Suprapubic skin (tissue), 4 donors: ENCODE measurements at regions not wholly inside any gene's neighbourhood (a gene's known extent, or its start where the extent isn't known, plus 50 kb on each side); places are given as distances from the start of the nearest gene placed in this dataset.

Experiments
- EP300 ChIP-seq: sonication (generic); formaldehyde crosslinking; IDR thresholded peaks from one replicate; pipeline ENCODE4 v1.6.1; 2017; ENCODE audit warnings: antibody characterized with exemption
- POLR2A ChIP-seq, 2 donors: fragments of 450-650 bp; IDR thresholded peaks; one replicate each; pipeline ENCODE4 v1.6.1; 2017; ENCODE audit warnings: antibody characterized with exemption in 2 of 2, mild to moderate bottlenecking in 2 of 2, moderate library complexity in 2 of 2
- POLR2AphosphoS5 ChIP-seq, 3 donors: sonication (generic); formaldehyde crosslinking; IDR thresholded peaks; one replicate each; pipeline ENCODE4 v1.6.1; 2017; ENCODE audit warnings: antibody characterized with exemption in 3 of 3
- TF ChIP-seq, protein P1 (sequence below), 2 donors: fragments of 200-600 bp in 1 of 2; fragments of 450-650 bp in 1 of 2; sonication (generic) in 1 of 2; IDR thresholded peaks; one replicate each; pipeline ENCODE4 v1.5.1; 2016 to 2019; ENCODE audit warnings: antibody characterized with exemption in 2 of 2, mild to moderate bottlenecking in 1 of 2, moderate library complexity in 1 of 2

DNA sequence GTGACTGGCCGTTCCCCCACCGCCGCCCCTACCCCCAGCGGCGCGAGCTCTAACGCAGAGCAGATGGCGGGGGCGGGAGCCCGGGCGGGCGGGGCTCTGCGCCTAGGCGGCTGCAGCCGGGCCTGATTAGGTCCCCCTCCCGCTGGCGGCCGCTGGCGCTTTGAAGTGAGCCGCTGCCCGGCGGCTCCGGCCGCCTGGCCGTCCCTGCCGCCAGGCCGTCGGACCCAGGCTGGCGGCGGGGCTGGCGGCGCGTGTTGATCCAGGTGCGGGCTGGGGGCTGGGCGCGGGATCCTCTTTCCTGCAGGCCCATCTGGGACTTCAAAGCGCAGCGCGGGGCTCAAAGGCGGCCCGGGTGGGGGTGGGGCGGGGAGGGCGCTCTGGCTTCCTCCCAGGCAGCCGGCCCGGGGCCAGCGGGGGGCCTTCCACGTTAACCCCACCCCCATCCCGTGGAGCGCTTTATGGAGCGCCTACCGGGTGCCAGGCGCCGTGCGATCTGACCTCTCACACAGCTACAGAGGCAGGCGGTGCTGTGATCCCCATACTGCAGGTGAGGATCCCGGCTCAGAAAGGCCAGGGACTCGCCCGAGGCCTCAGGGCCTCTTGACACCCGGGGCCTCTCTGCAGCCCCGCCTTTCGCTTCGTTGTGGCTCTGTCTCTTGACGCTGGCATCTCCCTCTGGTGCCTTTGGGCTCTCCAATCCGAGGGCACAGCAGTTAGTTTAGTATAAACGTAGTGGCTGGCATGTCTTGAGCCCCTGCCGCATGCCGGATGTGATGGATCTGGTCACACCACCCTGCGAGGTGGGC lies 80.0 kb upstream of the NKD1 start:
- no peak for TF ChIP-seq EP300
- TF ChIP-seq POLR2AphosphoS5 (IDR thresholded peaks at IDR 0.05), result no peak
- TF ChIP-seq, protein P1, sequence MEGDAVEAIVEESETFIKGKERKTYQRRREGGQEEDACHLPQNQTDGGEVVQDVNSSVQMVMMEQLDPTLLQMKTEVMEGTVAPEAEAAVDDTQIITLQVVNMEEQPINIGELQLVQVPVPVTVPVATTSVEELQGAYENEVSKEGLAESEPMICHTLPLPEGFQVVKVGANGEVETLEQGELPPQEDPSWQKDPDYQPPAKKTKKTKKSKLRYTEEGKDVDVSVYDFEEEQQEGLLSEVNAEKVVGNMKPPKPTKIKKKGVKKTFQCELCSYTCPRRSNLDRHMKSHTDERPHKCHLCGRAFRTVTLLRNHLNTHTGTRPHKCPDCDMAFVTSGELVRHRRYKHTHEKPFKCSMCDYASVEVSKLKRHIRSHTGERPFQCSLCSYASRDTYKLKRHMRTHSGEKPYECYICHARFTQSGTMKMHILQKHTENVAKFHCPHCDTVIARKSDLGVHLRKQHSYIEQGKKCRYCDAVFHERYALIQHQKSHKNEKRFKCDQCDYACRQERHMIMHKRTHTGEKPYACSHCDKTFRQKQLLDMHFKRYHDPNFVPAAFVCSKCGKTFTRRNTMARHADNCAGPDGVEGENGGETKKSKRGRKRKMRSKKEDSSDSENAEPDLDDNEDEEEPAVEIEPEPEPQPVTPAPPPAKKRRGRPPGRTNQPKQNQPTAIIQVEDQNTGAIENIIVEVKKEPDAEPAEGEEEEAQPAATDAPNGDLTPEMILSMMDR (IDR thresholded peaks at IDR 0.05), result no peak
- TF ChIP-seq POLR2A (IDR thresholded peaks at IDR 0.05), result no peak
